ENCODE measurements at regions not wholly inside any gene's neighbourhood (a gene's known extent, or its start where the extent isn't known, plus 50 kb on each side); places are given as distances from the start of the nearest gene placed in this dataset.

GRCh38 chr3:25365636-25366035 is 62.4 kb upstream of the RARB start:
- H3K4me3 ChIP-seq (ENCODE audit: low read depth in 2 of 2, low read length in 2 of 2): no peak overlapping the region
- in situ Hi-C loops (cut with HindIII; ENCODE audit: low pct_unique_long_range_greater_than_20kb, low sequenced_read_pairs) (no loop called here), intact Hi-C loops (cut with micrococcal nuclease; ENCODE audit: unreplicated experiment) (no loop called here)
- no peak for ATAC-seq
- H3K9me3 ChIP-seq (ENCODE audit: control insufficient read depth, insufficient read depth, low read depth, low read length): no peaks in the 10 kb centered on the region
- ChIA-PET CTCF (no interaction called here), POLR2A (no interaction called here)
- BruUV-seq (replicated peaks): no TSS peak
- TF ChIP-seq, protein P1, sequence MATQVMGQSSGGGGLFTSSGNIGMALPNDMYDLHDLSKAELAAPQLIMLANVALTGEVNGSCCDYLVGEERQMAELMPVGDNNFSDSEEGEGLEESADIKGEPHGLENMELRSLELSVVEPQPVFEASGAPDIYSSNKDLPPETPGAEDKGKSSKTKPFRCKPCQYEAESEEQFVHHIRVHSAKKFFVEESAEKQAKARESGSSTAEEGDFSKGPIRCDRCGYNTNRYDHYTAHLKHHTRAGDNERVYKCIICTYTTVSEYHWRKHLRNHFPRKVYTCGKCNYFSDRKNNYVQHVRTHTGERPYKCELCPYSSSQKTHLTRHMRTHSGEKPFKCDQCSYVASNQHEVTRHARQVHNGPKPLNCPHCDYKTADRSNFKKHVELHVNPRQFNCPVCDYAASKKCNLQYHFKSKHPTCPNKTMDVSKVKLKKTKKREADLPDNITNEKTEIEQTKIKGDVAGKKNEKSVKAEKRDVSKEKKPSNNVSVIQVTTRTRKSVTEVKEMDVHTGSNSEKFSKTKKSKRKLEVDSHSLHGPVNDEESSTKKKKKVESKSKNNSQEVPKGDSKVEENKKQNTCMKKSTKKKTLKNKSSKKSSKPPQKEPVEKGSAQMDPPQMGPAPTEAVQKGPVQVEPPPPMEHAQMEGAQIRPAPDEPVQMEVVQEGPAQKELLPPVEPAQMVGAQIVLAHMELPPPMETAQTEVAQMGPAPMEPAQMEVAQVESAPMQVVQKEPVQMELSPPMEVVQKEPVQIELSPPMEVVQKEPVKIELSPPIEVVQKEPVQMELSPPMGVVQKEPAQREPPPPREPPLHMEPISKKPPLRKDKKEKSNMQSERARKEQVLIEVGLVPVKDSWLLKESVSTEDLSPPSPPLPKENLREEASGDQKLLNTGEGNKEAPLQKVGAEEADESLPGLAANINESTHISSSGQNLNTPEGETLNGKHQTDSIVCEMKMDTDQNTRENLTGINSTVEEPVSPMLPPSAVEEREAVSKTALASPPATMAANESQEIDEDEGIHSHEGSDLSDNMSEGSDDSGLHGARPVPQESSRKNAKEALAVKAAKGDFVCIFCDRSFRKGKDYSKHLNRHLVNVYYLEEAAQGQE (IDR thresholded peaks at IDR 0.05; ENCODE audit: insufficient read depth in 1 of 2, low read depth in 2 of 2, low read length in 1 of 2): no peak
- TF ChIP-seq POLR2AphosphoS5 (IDR thresholded peaks at IDR 0.05; ENCODE audit: low read depth, low read length) (no peak), SIN3A (IDR thresholded peaks at IDR 0.05; ENCODE audit: borderline replicate concordance, insufficient read depth, low read depth, low read length) (no peak), TCF7L2 (IDR thresholded peaks at IDR 0.05; ENCODE audit: low read depth, low read length) (no peak)
- TF ChIP-seq, protein P2, sequence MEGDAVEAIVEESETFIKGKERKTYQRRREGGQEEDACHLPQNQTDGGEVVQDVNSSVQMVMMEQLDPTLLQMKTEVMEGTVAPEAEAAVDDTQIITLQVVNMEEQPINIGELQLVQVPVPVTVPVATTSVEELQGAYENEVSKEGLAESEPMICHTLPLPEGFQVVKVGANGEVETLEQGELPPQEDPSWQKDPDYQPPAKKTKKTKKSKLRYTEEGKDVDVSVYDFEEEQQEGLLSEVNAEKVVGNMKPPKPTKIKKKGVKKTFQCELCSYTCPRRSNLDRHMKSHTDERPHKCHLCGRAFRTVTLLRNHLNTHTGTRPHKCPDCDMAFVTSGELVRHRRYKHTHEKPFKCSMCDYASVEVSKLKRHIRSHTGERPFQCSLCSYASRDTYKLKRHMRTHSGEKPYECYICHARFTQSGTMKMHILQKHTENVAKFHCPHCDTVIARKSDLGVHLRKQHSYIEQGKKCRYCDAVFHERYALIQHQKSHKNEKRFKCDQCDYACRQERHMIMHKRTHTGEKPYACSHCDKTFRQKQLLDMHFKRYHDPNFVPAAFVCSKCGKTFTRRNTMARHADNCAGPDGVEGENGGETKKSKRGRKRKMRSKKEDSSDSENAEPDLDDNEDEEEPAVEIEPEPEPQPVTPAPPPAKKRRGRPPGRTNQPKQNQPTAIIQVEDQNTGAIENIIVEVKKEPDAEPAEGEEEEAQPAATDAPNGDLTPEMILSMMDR (IDR thresholded peaks at IDR 0.05): no peak
- no peak for DNase-seq (ENCODE audit: low read depth, low spot score)
- no peaks in the 10 kb centered on the region for H3K36me3 ChIP-seq (ENCODE audit: control insufficient read depth, insufficient read depth, low read length)
- no peaks in the 10 kb centered on the region for H3K27me3 ChIP-seq (ENCODE audit: control insufficient read depth, insufficient read depth, low read length)
- H3K27ac ChIP-seq (ENCODE audit: low read length): no peak overlapping the region
- H3K4me1 ChIP-seq (ENCODE audit: control insufficient read depth, insufficient read depth, low read length): no peaks in the 10 kb centered on the region

GRCh38 chr3:25367025-25367424 is 61.0 kb upstream of the RARB start:
- no TSS peak for BruUV-seq (replicated peaks)
- intact Hi-C loops (cut with micrococcal nuclease; ENCODE audit: unreplicated experiment) (no loop called here), in situ Hi-C loops (cut with HindIII; ENCODE audit: low pct_unique_long_range_greater_than_20kb, low sequenced_read_pairs) (no loop called here)
- H3K4me1 ChIP-seq (ENCODE audit: control insufficient read depth, insufficient read depth, low read length): no peaks in the 10 kb centered on the region
- ATAC-seq (no peak), DNase-seq (ENCODE audit: low read depth, low spot score) (no peak)
- H3K27ac ChIP-seq (ENCODE audit: low read length): no peak overlapping the region
- no peaks in the 10 kb centered on the region for H3K36me3 ChIP-seq (ENCODE audit: control insufficient read depth, insufficient read depth, low read length)
- H3K4me3 ChIP-seq (ENCODE audit: low read depth in 2 of 2, low read length in 2 of 2): no peak overlapping the region
- ChIA-PET POLR2A (no interaction called here), CTCF (no interaction called here)
- TF ChIP-seq POLR2AphosphoS5 (IDR thresholded peaks at IDR 0.05; ENCODE audit: low read depth, low read length): no peak
- H3K27me3 ChIP-seq (ENCODE audit: control insufficient read depth, insufficient read depth, low read length): no peaks in the 10 kb centered on the region
- H3K9me3 ChIP-seq (ENCODE audit: control insufficient read depth, insufficient read depth, low read depth, low read length): no peaks in the 10 kb centered on the region

DNA sequence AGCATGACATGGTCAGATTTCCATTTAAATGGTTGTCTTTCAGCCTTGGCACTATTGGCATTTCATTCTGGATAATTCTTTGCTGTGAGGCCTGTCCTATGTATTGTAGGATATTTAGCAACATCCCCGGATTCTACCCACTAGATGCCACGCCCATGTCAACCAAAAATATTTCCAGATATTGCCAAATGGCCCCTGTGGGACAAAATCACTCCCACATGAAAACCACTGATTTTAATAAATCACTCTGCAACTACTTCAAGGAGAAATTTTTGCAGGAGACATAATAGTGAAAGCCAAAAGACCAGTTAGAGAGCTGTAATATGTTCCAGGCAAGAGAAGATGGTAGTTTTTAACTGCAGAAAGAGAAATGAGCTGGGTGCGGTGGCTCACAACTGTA is 55.9 kb upstream of the RARB start:
- no TSS peak for BruUV-seq (replicated peaks)
- no peak overlapping the region for H3K4me3 ChIP-seq (ENCODE audit: low read depth in 2 of 2, low read length in 2 of 2)
- H3K9me3 ChIP-seq (ENCODE audit: control insufficient read depth, insufficient read depth, low read depth, low read length): no peaks in the 10 kb centered on the region
- H3K4me1 ChIP-seq (ENCODE audit: control insufficient read depth, insufficient read depth, low read length): no peaks in the 10 kb centered on the region
- DNase-seq (ENCODE audit: low read depth, low spot score) (no peak), ATAC-seq (no peak)
- ChIA-PET POLR2A (no interaction called here), CTCF (no interaction called here)
- no peaks in the 10 kb centered on the region for H3K27me3 ChIP-seq (ENCODE audit: control insufficient read depth, insufficient read depth, low read length)
- intact Hi-C loops (cut with micrococcal nuclease; ENCODE audit: unreplicated experiment) (no loop called here), in situ Hi-C loops (cut with HindIII; ENCODE audit: low pct_unique_long_range_greater_than_20kb, low sequenced_read_pairs) (no loop called here)
- H3K36me3 ChIP-seq (ENCODE audit: control insufficient read depth, insufficient read depth, low read length): no peaks in the 10 kb centered on the region
- TF ChIP-seq, protein P1 (IDR thresholded peaks at IDR 0.05; ENCODE audit: insufficient read depth in 1 of 2, low read depth in 2 of 2, low read length in 1 of 2): no peak
- TF ChIP-seq, protein P2 (IDR thresholded peaks at IDR 0.05): no peak
- TF ChIP-seq TCF7L2 (IDR thresholded peaks at IDR 0.05; ENCODE audit: low read depth, low read length) (no peak), SIN3A (IDR thresholded peaks at IDR 0.05; ENCODE audit: borderline replicate concordance, insufficient read depth, low read depth, low read length) (no peak), POLR2AphosphoS5 (IDR thresholded peaks at IDR 0.05; ENCODE audit: low read depth, low read length) (no peak)
- H3K27ac ChIP-seq (ENCODE audit: low read length): no peak overlapping the region
